Karpas-422 (cell line): ENCODE measurements at regions not wholly inside any gene's neighbourhood (a gene's known extent, or its start where the extent isn't known, plus 50 kb on each side); places are given as distances from the start of the nearest gene placed in this dataset.

Source experiments
- DNase-seq: peaks from one replicate; pipeline ENCODE4 v3.0.0-alpha.2; 2015
- H2AFZ ChIP-seq: fragments of 200-600 bp; sonication (generic); 2 replicates; pipeline ENCODE4 v1.6.1; 2014; ENCODE audit warnings: antibody characterized with exemption, low read length, mixed read lengths
- H3K27ac ChIP-seq: fragments of 200-600 bp; sonication (generic); 2 replicates; pipeline ENCODE4 v1.5.1; 2014; ENCODE audit warnings: mild to moderate bottlenecking, low read length, moderate library complexity
- H3K27me3 ChIP-seq: fragments of 200-600 bp; sonication (generic); 2 replicates; pipeline ENCODE4 v1.6.1; 2014; ENCODE audit warnings: low read length, mixed read lengths
- H3K36me3 ChIP-seq: fragments of 200-600 bp; sonication (generic); 2 replicates; pipeline ENCODE4 v1.6.1; 2014; ENCODE audit warnings: low read length, mixed read lengths; ENCODE audit not compliant: insufficient read depth
- H3K4me1 ChIP-seq: fragments of 200-600 bp; sonication (generic); 2 replicates; pipeline ENCODE4 v1.6.1; 2014; ENCODE audit warnings: mild to moderate bottlenecking, low read length, mixed read lengths
- H3K4me2 ChIP-seq: fragments of 200-600 bp; sonication (generic); 2 replicates; pipeline ENCODE4 v1.6.1; 2014; ENCODE audit warnings: low read length, low read depth, mild to moderate bottlenecking; ENCODE audit not compliant: poor library complexity, severe bottlenecking
- H3K4me3 ChIP-seq: fragments of 200-600 bp; sonication (generic); 2 replicates; pipeline ENCODE4 v1.5.1; 2014; ENCODE audit warnings: mild to moderate bottlenecking, antibody characterized with exemption, low read length, mixed read lengths
- H3K79me2 ChIP-seq: fragments of 200-600 bp; sonication (generic); 2 replicates; pipeline ENCODE4 v1.6.1; 2014; ENCODE audit warnings: mild to moderate bottlenecking, low read length, mixed read lengths
- H3K9ac ChIP-seq: fragments of 200-600 bp; sonication (generic); 2 replicates; pipeline ENCODE4 v1.6.0; 2014; ENCODE audit warnings: low read length
- H3K9me2 ChIP-seq: fragments of 200-600 bp; sonication (generic), shearing (Covaris generic); replicated peaks from 2 replicates; pipeline ENCODE4 v1.6.0; 2014; ENCODE audit warnings: mild to moderate bottlenecking, low read length, moderate library complexity; ENCODE audit not compliant: insufficient read depth
- H3K9me3 ChIP-seq: fragments of 300-700, 200-600 bp; sonication (generic); 2 replicates; pipeline ENCODE4 v1.6.1; 2014; ENCODE audit warnings: low read length, mixed read lengths
- H4K20me1 ChIP-seq: fragments of 200-600 bp; sonication (generic); 2 replicates; pipeline ENCODE4 v1.6.1; 2014; ENCODE audit warnings: mild to moderate bottlenecking, antibody characterized with exemption, low read length, low read depth; ENCODE audit not compliant: insufficient read depth

DNA sequence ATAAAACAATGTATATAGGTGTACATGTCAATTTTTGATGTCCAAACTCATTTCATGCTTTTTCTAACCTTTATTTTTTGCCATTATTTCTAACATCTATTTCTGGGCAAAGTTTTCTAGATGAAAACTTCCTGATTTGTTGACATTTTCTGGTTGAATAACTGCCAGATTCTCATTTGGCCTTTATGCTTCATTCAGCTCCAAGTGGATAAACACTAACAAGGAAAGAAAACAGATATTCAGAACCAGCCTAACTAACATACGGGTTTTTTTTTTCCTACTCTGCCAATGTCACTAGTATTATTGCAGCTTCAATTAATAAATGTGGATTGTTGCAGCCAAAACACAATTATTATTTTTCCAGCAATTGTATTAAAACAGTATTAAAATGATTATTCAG lies 50.9 kb upstream of the RAP1GDS1 start:
- no peak for DNase-seq
- Histone ChIP-seq H3K27me3 (no peaks in the 10 kb centered on the region), H3K27ac (no peak overlapping the region), H3K36me3 (no peaks in the 10 kb centered on the region), H2AFZ (no peak overlapping the region), H3K4me1 (no peaks in the 10 kb centered on the region), H3K9ac (no peak overlapping the region), H3K79me2 (no peaks in the 10 kb centered on the region), H3K4me3 (no peak overlapping the region), H3K9me2 (no peaks in the 10 kb centered on the region), H3K4me2 (no peak overlapping the region), H3K9me3 (no peaks in the 10 kb centered on the region), H4K20me1 (no peaks in the 10 kb centered on the region)

DNA sequence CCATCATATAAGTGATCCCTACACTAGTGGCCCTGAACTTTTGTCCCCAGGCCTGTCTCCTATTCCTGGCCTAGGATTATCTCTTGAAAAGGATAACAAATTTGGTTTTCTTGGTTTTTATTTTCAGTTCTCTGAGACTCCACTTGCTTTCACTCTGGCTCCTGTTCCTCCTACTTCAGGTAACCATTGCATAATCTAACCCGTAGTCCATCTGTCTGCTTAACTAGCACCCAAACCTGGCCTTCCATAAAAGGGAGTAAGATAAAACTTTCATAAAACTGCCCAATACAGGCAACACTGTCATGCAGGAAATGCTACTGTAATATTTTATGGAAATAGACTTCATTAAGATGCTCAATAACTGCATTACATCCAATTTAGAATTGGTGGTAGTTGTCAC lies 52.1 kb upstream of the RAP1GDS1 start:
- H2AFZ ChIP-seq: no peak overlapping the region
- H4K20me1 ChIP-seq: no peaks in the 10 kb centered on the region
- no peaks in the 10 kb centered on the region for H3K27me3 ChIP-seq
- no peaks in the 10 kb centered on the region for H3K36me3 ChIP-seq
- H3K9ac ChIP-seq: no peak overlapping the region
- no peak overlapping the region for H3K4me2 ChIP-seq
- H3K79me2 ChIP-seq: no peaks in the 10 kb centered on the region
- no peak overlapping the region for H3K4me3 ChIP-seq
- peaks cover 2% of the 10 kb centered on the region for H3K4me1 ChIP-seq
- no peak overlapping the region for H3K27ac ChIP-seq
- DNase-seq: no peak
- no peaks in the 10 kb centered on the region for H3K9me2 ChIP-seq
- H3K9me3 ChIP-seq: no peaks in the 10 kb centered on the region

DNA sequence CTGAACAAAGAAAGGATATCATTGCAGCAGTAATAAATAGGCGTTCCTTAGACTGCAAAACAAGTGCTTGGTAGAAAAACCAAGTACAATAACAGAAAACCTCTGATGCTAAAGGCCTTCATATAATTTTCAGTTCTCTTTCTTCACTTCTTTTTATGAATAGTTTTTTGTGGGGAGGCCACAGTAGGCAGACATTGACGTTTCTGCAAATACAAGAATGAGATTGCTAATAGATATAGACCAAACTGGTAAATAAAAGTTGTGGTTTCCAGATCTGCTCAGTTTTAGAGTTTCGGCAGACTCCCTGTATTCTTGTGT lies 57.0 kb upstream of the RAP1GDS1 start:
- H3K4me2 ChIP-seq: peak overlapping the region; percentile 57
- H3K9ac ChIP-seq: no peak overlapping the region
- no peak overlapping the region for H3K27ac ChIP-seq
- H3K79me2 ChIP-seq: no peaks in the 10 kb centered on the region
- H3K4me1 ChIP-seq: peaks cover 14% of the 10 kb centered on the region
- DNase-seq: no peak
- no peaks in the 10 kb centered on the region for H3K27me3 ChIP-seq
- peak overlapping the region; percentile 65; the same call in 1 of the 2 replicates for H2AFZ ChIP-seq
- H3K4me3 ChIP-seq: no peak overlapping the region
- no peaks in the 10 kb centered on the region for H3K9me3 ChIP-seq
- H4K20me1 ChIP-seq: no peaks in the 10 kb centered on the region
- no peaks in the 10 kb centered on the region for H3K9me2 ChIP-seq
- H3K36me3 ChIP-seq: no peaks in the 10 kb centered on the region

DNA sequence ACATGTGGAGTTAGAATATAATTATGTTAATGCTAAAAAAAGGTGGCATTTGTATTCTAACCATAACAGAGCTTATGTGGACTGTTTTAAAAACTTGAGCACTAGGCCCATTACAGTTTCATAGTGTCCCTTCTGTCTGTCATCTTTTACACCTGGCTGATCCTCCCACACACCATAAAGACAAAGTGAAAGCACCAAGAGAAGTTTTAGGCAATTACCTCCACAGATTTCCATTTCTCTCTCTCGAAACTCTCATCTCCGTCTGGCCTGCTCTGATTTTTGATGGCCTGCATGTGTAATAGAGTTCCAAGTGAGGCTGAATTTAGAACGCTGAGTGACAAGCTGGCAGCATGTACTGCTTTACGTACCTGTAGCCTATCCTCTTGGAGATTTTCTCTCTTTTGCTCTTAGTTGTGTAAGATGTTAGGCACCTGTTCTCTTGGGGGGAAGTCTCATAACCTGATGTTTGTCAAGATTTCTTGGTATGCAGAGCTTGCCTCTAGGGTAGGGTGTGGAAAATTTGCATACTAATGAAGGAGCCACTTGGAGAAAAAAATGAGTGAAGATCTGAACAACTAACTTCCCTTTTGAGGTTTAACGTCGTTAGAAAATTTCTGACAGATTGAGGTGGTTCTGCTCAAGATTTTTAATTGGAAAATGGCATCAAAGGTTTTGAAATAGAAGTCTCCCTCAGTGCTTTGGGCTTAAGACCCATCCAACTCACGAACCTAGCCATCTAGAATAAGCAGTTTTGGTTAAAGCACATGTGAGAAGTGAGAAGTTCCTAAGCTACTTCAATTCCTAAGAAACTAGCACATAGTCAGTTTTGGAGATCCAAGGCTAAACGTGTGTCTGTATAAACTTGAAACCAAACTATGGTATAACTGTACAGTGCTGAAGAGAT lies 57.6 kb upstream of the RAP1GDS1 start:
- no peaks in the 10 kb centered on the region for H3K27me3 ChIP-seq
- H3K4me1 ChIP-seq: peaks cover 14% of the 10 kb centered on the region
- peak overlapping the region; percentile 72 for H2AFZ ChIP-seq
- H3K27ac ChIP-seq: no peak overlapping the region
- DNase-seq: peak; percentile 66
- H3K4me2 ChIP-seq: peak overlapping the region; percentile 57
- H3K36me3 ChIP-seq: no peaks in the 10 kb centered on the region
- H3K4me3 ChIP-seq: peak overlapping the region; percentile 12; the same call in 1 of the 2 replicates
- no peaks in the 10 kb centered on the region for H4K20me1 ChIP-seq
- H3K9ac ChIP-seq: no peak overlapping the region
- no peaks in the 10 kb centered on the region for H3K9me3 ChIP-seq
- no peaks in the 10 kb centered on the region for H3K9me2 ChIP-seq
- H3K79me2 ChIP-seq: no peaks in the 10 kb centered on the region

DNA sequence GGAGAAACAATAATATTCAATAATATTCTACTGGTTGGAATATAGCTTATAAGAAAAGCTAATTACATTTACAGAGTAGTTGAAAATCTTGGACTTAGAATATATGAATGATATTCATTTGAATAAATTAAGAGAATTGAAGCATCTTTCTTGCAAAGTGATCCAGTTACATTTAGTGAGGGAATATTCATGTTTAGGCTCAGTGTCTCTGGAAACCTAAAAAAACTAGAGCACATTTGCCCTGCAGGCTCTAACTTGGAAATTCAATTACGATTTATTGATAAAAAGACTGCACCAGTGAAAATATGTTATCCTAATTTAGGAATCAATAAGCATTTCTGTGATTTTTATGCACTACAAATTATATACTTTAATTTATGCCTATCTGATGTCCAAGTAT lies 58.3 kb upstream of the RAP1GDS1 start:
- Histone ChIP-seq H3K9ac (no peak overlapping the region), H3K4me2 (no peak overlapping the region), H3K4me1 (peaks cover 14% of the 10 kb centered on the region)

DNA sequence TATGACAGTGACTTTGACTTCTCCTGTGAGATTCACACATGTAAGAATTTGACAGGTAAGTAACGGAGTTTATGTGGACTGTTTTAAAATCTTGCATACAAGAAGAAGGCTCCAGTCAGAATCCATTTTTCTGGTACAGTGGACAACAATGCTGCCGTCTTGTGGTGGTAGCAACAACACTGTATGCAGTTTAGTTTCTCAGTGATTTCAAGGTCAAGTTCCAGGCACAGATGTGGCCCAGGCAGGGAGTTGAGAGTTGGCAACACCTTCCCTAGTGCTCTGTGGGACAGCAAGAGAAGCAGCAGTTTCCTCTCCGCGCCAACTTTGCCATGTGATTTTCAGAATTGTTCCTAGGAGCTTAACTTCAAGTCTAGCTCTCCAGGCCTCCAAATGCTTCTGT lies 56.0 kb upstream of the STPG2 start:
- Histone ChIP-seq H3K4me1 (peaks cover 12% of the 10 kb centered on the region), H3K9me2 (no peaks in the 10 kb centered on the region), H3K36me3 (no peaks in the 10 kb centered on the region), H3K27ac (no peak overlapping the region), H3K9ac (no peak overlapping the region), H3K4me2 (no peak overlapping the region), H3K4me3 (no peak overlapping the region), H3K79me2 (no peaks in the 10 kb centered on the region), H4K20me1 (no peaks in the 10 kb centered on the region), H2AFZ (no peak overlapping the region), H3K27me3 (no peaks in the 10 kb centered on the region; the same call in 1 of the 2 replicates), H3K9me3 (no peaks in the 10 kb centered on the region; the same call in 1 of the 2 replicates)
- DNase-seq: peak; percentile 42

More for the DNA sequence above, 58.3 kb upstream of the RAP1GDS1 start:
- no peaks in the 10 kb centered on the region for H3K9me2 ChIP-seq
- H3K27me3 ChIP-seq: no peaks in the 10 kb centered on the region
- no peak overlapping the region for H3K27ac ChIP-seq
- H3K4me3 ChIP-seq: peak overlapping the region; percentile 12; the same call in 1 of the 2 replicates
- no peaks in the 10 kb centered on the region for H4K20me1 ChIP-seq
- H3K9me3 ChIP-seq: no peaks in the 10 kb centered on the region
- H3K36me3 ChIP-seq: no peaks in the 10 kb centered on the region
- DNase-seq: no peak
- H3K79me2 ChIP-seq: no peaks in the 10 kb centered on the region
- H2AFZ ChIP-seq: no peak overlapping the region

DNA sequence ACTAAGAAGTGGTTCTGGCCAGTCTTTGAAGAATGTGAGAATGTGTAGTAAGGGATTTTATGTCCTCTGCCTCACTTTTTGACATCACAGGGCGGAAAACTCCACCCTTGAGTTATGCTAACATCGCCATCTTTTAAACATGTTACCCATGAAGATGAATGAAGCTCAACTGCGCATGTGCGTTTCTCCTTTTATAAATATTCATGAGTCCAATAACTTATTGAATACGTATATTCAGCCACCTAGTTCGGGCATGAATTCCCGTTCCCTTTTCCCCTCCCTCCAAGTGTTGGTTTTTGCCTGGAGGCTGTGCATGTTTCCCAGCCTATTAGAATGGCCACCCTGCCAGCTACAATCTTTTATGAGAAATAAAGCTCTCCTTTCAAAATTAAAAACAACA lies 51.7 kb upstream of the STPG2 start:
- no peak overlapping the region for H2AFZ ChIP-seq
- no peak overlapping the region for H3K9ac ChIP-seq
- no peak for DNase-seq
- H3K4me3 ChIP-seq: no peak overlapping the region
- H3K9me3 ChIP-seq: peaks cover 10% of the 10 kb centered on the region
- H3K36me3 ChIP-seq: no peaks in the 10 kb centered on the region
- H3K4me1 ChIP-seq: no peaks in the 10 kb centered on the region
- H3K4me2 ChIP-seq: no peak overlapping the region
- no peaks in the 10 kb centered on the region for H4K20me1 ChIP-seq
- no peaks in the 10 kb centered on the region; the same call in 1 of the 2 replicates for H3K27me3 ChIP-seq
- H3K27ac ChIP-seq: no peak overlapping the region
- no peaks in the 10 kb centered on the region for H3K79me2 ChIP-seq
- no peaks in the 10 kb centered on the region for H3K9me2 ChIP-seq

DNA sequence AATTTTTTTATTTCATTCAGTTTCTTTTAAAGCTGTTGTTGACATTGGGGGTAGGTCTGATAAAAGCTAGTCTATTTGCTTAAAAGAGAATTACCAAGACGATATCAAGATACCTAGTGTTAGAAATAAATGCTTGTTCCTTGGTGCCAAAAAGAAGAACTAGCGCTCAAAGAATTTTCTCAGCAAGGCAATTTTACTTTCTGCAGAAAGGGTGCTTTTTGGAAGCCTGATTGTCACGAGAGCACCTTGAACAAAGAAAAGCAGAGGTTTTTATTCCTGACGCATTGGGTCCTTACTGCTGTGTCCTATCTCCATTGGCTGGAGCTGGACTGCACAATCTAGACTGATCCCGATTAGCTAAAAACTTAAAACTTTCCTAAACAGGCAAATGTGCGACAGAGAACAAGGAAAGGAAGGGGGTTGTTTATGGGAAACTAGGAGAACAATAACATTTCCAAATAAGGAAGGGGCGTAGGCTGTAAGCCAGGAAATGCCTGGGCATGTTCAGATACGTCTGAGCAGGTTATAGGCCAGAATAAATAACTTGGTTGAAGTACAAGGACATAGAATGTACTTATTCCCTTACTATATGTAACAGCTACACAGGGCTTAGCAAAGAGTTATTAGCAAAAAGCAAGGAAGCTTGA lies 50.3 kb upstream of the STPG2 start:
- Histone ChIP-seq H3K9me2 (no peaks in the 10 kb centered on the region), H3K4me1 (no peaks in the 10 kb centered on the region), H2AFZ (no peak overlapping the region), H3K4me3 (no peak overlapping the region), H3K4me2 (no peak overlapping the region), H4K20me1 (no peaks in the 10 kb centered on the region), H3K36me3 (no peaks in the 10 kb centered on the region), H3K79me2 (no peaks in the 10 kb centered on the region), H3K27me3 (no peaks in the 10 kb centered on the region; the same call in 1 of the 2 replicates), H3K9ac (no peak overlapping the region), H3K27ac (no peak overlapping the region), H3K9me3 (peaks cover 10% of the 10 kb centered on the region)
- no peak for DNase-seq
